ENCODE measurements at regions not wholly inside any gene's neighbourhood (a gene's known extent, or its start where the extent isn't known, plus 50 kb on each side); places are given as distances from the start of the nearest gene placed in this dataset.

- H4K8ac ChIP-seq (ENCODE audit: low read depth, low read length), result no peak overlapping the region
- no peak overlapping the region for H2AK5ac ChIP-seq (ENCODE audit: low read depth, low read length)
- no peaks in the 10 kb centered on the region for H3K36me3 ChIP-seq (replicated peaks in 1 of 2; ENCODE audit: control insufficient read depth in 2 of 2, insufficient read depth in 2 of 2, low read length in 2 of 2)
- no peak overlapping the region for H3K4ac ChIP-seq (ENCODE audit: low read length)
- H2AFZ ChIP-seq (ENCODE audit: low read length), result no peak overlapping the region
- no peaks in the 10 kb centered on the region for H3K79me1 ChIP-seq (ENCODE audit: low read depth, low read length)
- no peaks in the 10 kb centered on the region for H3K27me3 ChIP-seq (ENCODE audit: control insufficient read depth in 3 of 3, insufficient read depth in 3 of 3, low read depth in 1 of 3, low read length in 3 of 3)
- WGBS, 2 donors (ENCODE audit: extremely low coverage in 2 of 2, insufficient read length in 2 of 2, insufficient replicate concordance in 1 of 2), result no CpG with 5 or more reads among the region's 7 CpGs
- H3K27ac ChIP-seq (replicated peaks; ENCODE audit: low read length), result no peak overlapping the region
- H3K4me2 ChIP-seq (ENCODE audit: insufficient read depth, low read length, poor library complexity, severe bottlenecking), result no peak overlapping the region
- H2BK5ac ChIP-seq (ENCODE audit: low read length), result no peak overlapping the region
- no peak overlapping the region for H2BK12ac ChIP-seq (ENCODE audit: low read length)
- no peak overlapping the region for H3K4me3 ChIP-seq (ENCODE audit: low read length in 2 of 2)
- no peak overlapping the region for H3K14ac ChIP-seq (ENCODE audit: low read length)
- no peaks in the 10 kb centered on the region for H3K9me3 ChIP-seq (replicated peaks in 1 of 2; ENCODE audit: control insufficient read depth in 2 of 2, insufficient read depth in 1 of 2, low read depth in 1 of 2, low read length in 2 of 2)
- no peak overlapping the region for H4K91ac ChIP-seq (ENCODE audit: low read depth, low read length, poor library complexity)
- no peak overlapping the region for H2BK120ac ChIP-seq (ENCODE audit: low read depth, low read length)
- no peak overlapping the region for H3K9ac ChIP-seq (ENCODE audit: low read depth, low read length, poor library complexity)
- no peak overlapping the region for H2BK15ac ChIP-seq (ENCODE audit: low read length)
- H3K23ac ChIP-seq (ENCODE audit: low read depth, low read length, poor library complexity), result no peak overlapping the region
- H3K4me1 ChIP-seq (ENCODE audit: control insufficient read depth in 2 of 2, insufficient read depth in 1 of 2, low read depth in 1 of 2, low read length in 2 of 2), result peaks cover 0 to 2% of the 10 kb centered on the region in 2 donors
- no peak for DNase-seq (ENCODE audit: low spot score)
- no peak overlapping the region for H3K18ac ChIP-seq (ENCODE audit: low read length)
These were observed 383.1 kb downstream of the TSN start for GRCh38 chr2:122138561-122138960.

- Histone ChIP-seq H2BK120ac (ENCODE audit: low read depth, low read length) (no peak overlapping the region), H3K36me3 (replicated peaks in 1 of 2; ENCODE audit: control insufficient read depth in 2 of 2, insufficient read depth in 2 of 2, low read length in 2 of 2) (no peaks in the 10 kb centered on the region), H2AK5ac (ENCODE audit: low read depth, low read length) (no peak overlapping the region), H3K27me3 (ENCODE audit: control insufficient read depth in 3 of 3, insufficient read depth in 3 of 3, low read depth in 1 of 3, low read length in 3 of 3) (no peaks in the 10 kb centered on the region), H2BK12ac (ENCODE audit: low read length) (no peak overlapping the region), H3K9ac (ENCODE audit: low read depth, low read length, poor library complexity) (no peak overlapping the region), H3K27ac (replicated peaks; ENCODE audit: low read length) (no peak overlapping the region), H3K14ac (ENCODE audit: low read length) (no peak overlapping the region), H3K79me1 (ENCODE audit: low read depth, low read length) (no peaks in the 10 kb centered on the region), H3K4me1 (ENCODE audit: control insufficient read depth in 2 of 2, insufficient read depth in 1 of 2, low read depth in 1 of 2, low read length in 2 of 2) (peaks cover 0 to 2% of the 10 kb centered on the region in 2 donors), H3K23ac (ENCODE audit: low read depth, low read length, poor library complexity) (no peak overlapping the region), H3K9me3 (replicated peaks in 1 of 2; ENCODE audit: control insufficient read depth in 2 of 2, insufficient read depth in 1 of 2, low read depth in 1 of 2, low read length in 2 of 2) (no peaks in the 10 kb centered on the region), H3K4ac (ENCODE audit: low read length) (no peak overlapping the region), H3K18ac (ENCODE audit: low read length) (peak overlapping the region; percentile 1), H3K4me3 (ENCODE audit: low read length in 2 of 2) (no peak overlapping the region), H4K91ac (ENCODE audit: low read depth, low read length, poor library complexity) (no peak overlapping the region), H2AFZ (ENCODE audit: low read length) (no peak overlapping the region), H2BK15ac (ENCODE audit: low read length) (no peak overlapping the region), H3K4me2 (ENCODE audit: insufficient read depth, low read length, poor library complexity, severe bottlenecking) (no peak overlapping the region), H4K8ac (ENCODE audit: low read depth, low read length) (no peak overlapping the region), H2BK5ac (ENCODE audit: low read length) (no peak overlapping the region)
- DNase-seq (ENCODE audit: low spot score), result no peak
- WGBS, 2 donors (ENCODE audit: extremely low coverage in 2 of 2, insufficient read length in 2 of 2, insufficient replicate concordance in 1 of 2), result no CpG with 5 or more reads among the region's 11 CpGs
These were observed 384.4 kb downstream of the TSN start for GRCh38 chr2:122139739-122140420.

DNA sequence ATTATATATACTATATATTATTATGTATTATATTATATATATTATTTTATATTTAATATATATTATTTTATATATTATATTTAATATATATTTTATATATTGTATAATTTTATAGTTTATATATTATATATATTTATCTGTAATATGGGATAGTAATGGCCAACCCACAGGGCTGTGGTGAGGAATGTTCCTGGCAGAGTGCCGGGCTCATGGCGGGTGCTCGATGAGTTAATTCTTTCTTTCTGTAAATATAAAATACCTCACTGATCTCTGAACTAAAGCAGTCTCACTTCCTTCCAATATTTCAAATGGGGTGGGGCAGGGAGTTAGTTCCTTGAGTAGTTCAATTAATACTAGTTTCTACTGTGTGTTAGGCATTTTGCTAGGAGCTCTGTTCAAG is 389.4 kb downstream of the TSN start:
- H2AK5ac ChIP-seq (ENCODE audit: low read depth, low read length), result no peak overlapping the region
- H3K18ac ChIP-seq (ENCODE audit: low read length), result no peak overlapping the region
- no peak overlapping the region for H2BK15ac ChIP-seq (ENCODE audit: low read length)
- no peak overlapping the region for H2BK12ac ChIP-seq (ENCODE audit: low read length)
- no peaks in the 10 kb centered on the region for H3K9me3 ChIP-seq (replicated peaks in 1 of 2; ENCODE audit: control insufficient read depth in 2 of 2, insufficient read depth in 1 of 2, low read depth in 1 of 2, low read length in 2 of 2)
- H3K27ac ChIP-seq (replicated peaks; ENCODE audit: low read length), result no peak overlapping the region
- no peak overlapping the region for H3K9ac ChIP-seq (ENCODE audit: low read depth, low read length, poor library complexity)
- no peak overlapping the region for H3K4ac ChIP-seq (ENCODE audit: low read length)
- H2AFZ ChIP-seq (ENCODE audit: low read length), result no peak overlapping the region
- H3K36me3 ChIP-seq (replicated peaks in 1 of 2; ENCODE audit: control insufficient read depth in 2 of 2, insufficient read depth in 2 of 2, low read length in 2 of 2), result no peaks in the 10 kb centered on the region
- H3K4me3 ChIP-seq (ENCODE audit: low read length in 2 of 2), result no peak overlapping the region
- no peak overlapping the region for H2BK120ac ChIP-seq (ENCODE audit: low read depth, low read length)
- H3K4me2 ChIP-seq (ENCODE audit: insufficient read depth, low read length, poor library complexity, severe bottlenecking), result no peak overlapping the region
- H4K91ac ChIP-seq (ENCODE audit: low read depth, low read length, poor library complexity), result no peak overlapping the region
- no peak overlapping the region for H2BK5ac ChIP-seq (ENCODE audit: low read length)
- H3K79me1 ChIP-seq (ENCODE audit: low read depth, low read length), result no peaks in the 10 kb centered on the region
- no peak overlapping the region for H4K8ac ChIP-seq (ENCODE audit: low read depth, low read length)
- WGBS, 2 donors (ENCODE audit: extremely low coverage in 2 of 2, insufficient read length in 2 of 2, insufficient replicate concordance in 1 of 2), result no CpG with 5 or more reads among the region's 3 CpGs
- H3K23ac ChIP-seq (ENCODE audit: low read depth, low read length, poor library complexity), result no peak overlapping the region
- DNase-seq (ENCODE audit: low spot score), result no peak
- H3K27me3 ChIP-seq (ENCODE audit: control insufficient read depth in 3 of 3, insufficient read depth in 3 of 3, low read depth in 1 of 3, low read length in 3 of 3), result no peaks in the 10 kb centered on the region
- no peaks in the 10 kb centered on the region for H3K4me1 ChIP-seq (ENCODE audit: control insufficient read depth in 2 of 2, insufficient read depth in 1 of 2, low read depth in 1 of 2, low read length in 2 of 2)
- H3K14ac ChIP-seq (ENCODE audit: low read length), result no peak overlapping the region

GRCh38 chr2:122145856-122146255 is 390.4 kb downstream of the TSN start:
- Histone ChIP-seq H3K4ac (ENCODE audit: low read length) (no peak overlapping the region), H3K14ac (ENCODE audit: low read length) (no peak overlapping the region), H4K8ac (ENCODE audit: low read depth, low read length) (no peak overlapping the region), H3K4me3 (ENCODE audit: low read length in 2 of 2) (no peak overlapping the region), H2AK5ac (ENCODE audit: low read depth, low read length) (no peak overlapping the region), H2BK5ac (ENCODE audit: low read length) (no peak overlapping the region), H2BK120ac (ENCODE audit: low read depth, low read length) (no peak overlapping the region), H4K91ac (ENCODE audit: low read depth, low read length, poor library complexity) (no peak overlapping the region), H3K9ac (ENCODE audit: low read depth, low read length, poor library complexity) (no peak overlapping the region), H2BK15ac (ENCODE audit: low read length) (no peak overlapping the region), H2AFZ (ENCODE audit: low read length) (no peak overlapping the region), H3K36me3 (replicated peaks in 1 of 2; ENCODE audit: control insufficient read depth in 2 of 2, insufficient read depth in 2 of 2, low read length in 2 of 2) (no peaks in the 10 kb centered on the region), H3K79me1 (ENCODE audit: low read depth, low read length) (no peaks in the 10 kb centered on the region), H3K27me3 (ENCODE audit: control insufficient read depth in 3 of 3, insufficient read depth in 3 of 3, low read depth in 1 of 3, low read length in 3 of 3) (no peaks in the 10 kb centered on the region), H3K4me1 (ENCODE audit: control insufficient read depth in 2 of 2, insufficient read depth in 1 of 2, low read depth in 1 of 2, low read length in 2 of 2) (no peaks in the 10 kb centered on the region), H3K18ac (ENCODE audit: low read length) (no peak overlapping the region), H3K4me2 (ENCODE audit: insufficient read depth, low read length, poor library complexity, severe bottlenecking) (no peak overlapping the region), H3K9me3 (replicated peaks in 1 of 2; ENCODE audit: control insufficient read depth in 2 of 2, insufficient read depth in 1 of 2, low read depth in 1 of 2, low read length in 2 of 2) (no peaks in the 10 kb centered on the region), H3K27ac (replicated peaks; ENCODE audit: low read length) (no peak overlapping the region), H3K23ac (ENCODE audit: low read depth, low read length, poor library complexity) (no peak overlapping the region), H2BK12ac (ENCODE audit: low read length) (no peak overlapping the region)
- WGBS, 2 donors (ENCODE audit: extremely low coverage in 2 of 2, insufficient read length in 2 of 2, insufficient replicate concordance in 1 of 2), result no CpG with 5 or more reads among the region's 3 CpGs
- DNase-seq (ENCODE audit: low spot score), result no peak

All from neuronal stem cell (in vitro differentiated cells).